ENCODE measurements at regions not wholly inside any gene's neighbourhood (a gene's known extent, or its start where the extent isn't known, plus 50 kb on each side); places are given as distances from the start of the nearest gene placed in this dataset.

DNA sequence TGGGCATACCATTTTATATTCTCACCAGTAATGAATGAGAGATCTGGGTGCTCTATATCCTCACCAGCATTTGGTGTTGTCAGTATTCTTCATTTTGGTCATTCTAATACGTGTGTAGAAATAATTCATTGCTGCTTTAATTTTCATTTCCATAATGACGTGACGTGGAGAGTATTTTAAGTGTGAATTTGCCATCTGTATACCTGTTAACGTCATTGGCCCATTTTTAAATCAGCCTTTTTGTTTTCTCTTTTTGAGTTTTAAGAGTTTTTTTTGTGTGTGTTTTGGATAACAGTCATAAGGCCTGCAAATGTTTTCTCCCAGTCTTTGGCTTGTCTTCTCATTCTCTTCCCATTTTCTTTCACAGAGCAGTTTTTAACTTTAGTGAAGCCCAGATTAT lies 74.4 kb upstream of the SYT1 start:
- TF ChIP-seq, protein P1, sequence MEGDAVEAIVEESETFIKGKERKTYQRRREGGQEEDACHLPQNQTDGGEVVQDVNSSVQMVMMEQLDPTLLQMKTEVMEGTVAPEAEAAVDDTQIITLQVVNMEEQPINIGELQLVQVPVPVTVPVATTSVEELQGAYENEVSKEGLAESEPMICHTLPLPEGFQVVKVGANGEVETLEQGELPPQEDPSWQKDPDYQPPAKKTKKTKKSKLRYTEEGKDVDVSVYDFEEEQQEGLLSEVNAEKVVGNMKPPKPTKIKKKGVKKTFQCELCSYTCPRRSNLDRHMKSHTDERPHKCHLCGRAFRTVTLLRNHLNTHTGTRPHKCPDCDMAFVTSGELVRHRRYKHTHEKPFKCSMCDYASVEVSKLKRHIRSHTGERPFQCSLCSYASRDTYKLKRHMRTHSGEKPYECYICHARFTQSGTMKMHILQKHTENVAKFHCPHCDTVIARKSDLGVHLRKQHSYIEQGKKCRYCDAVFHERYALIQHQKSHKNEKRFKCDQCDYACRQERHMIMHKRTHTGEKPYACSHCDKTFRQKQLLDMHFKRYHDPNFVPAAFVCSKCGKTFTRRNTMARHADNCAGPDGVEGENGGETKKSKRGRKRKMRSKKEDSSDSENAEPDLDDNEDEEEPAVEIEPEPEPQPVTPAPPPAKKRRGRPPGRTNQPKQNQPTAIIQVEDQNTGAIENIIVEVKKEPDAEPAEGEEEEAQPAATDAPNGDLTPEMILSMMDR (IDR thresholded peaks at IDR 0.05; ENCODE audit: low read depth, low read length) = no peak
- DNase-seq (ENCODE audit: extremely low read depth, low read depth) = no peak

DNA sequence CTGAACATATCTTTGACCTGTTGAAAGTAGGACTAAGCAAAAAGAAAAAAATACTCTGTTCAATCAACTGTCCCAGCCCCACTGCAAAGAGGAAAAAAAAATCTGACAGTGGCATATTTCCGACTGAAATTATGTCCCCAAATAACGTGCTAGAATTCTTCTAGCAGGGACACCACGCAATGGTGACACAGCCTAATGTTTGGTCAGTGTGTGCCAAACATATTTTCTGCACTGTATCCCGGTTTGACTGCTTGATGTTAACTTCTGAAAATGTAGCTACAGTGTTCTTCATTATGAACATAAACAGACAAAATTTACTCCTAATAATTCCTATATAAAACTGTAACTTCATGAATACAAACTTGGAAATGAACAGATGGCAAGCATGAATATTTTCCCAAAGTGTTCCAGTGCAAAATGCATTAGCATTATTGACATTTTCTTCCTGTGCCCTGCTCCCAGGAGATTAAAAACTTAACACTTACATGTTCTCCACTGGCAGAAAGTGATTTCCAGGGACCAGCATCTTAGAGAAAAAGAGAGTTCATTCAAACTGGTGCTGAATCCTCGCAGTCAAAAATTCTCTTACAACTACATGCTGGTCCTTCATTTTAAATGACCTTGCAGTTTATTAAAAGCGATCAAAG lies 72.4 kb upstream of the SYT1 start:
- TF ChIP-seq, protein P1 (IDR thresholded peaks at IDR 0.05; ENCODE audit: low read depth, low read length) = no peak
- no peak for DNase-seq (ENCODE audit: extremely low read depth, low read depth)

DNA sequence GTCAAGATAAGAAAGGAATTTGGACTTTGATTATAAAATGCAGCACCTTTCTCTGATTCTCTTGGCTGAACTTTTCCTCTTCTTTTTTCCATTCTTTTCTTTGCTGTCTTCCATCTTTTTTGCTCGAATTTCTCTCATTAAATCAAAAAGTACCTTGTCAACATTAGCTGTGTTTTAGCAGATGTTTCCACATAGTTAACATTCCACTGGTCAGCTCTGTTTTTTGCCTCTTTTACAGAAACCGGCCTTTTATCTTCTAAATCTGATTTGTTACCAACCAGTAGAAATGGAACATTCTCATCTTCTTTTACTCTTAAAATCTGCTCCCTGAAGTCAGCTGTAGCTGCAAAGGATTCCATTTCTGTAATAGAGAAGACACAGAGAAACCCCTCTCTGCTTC lies 71.1 kb upstream of the SYT1 start:
- TF ChIP-seq, protein P1 (IDR thresholded peaks at IDR 0.05; ENCODE audit: low read depth, low read length) = no peak
- no peak for DNase-seq (ENCODE audit: extremely low read depth, low read depth)

DNA sequence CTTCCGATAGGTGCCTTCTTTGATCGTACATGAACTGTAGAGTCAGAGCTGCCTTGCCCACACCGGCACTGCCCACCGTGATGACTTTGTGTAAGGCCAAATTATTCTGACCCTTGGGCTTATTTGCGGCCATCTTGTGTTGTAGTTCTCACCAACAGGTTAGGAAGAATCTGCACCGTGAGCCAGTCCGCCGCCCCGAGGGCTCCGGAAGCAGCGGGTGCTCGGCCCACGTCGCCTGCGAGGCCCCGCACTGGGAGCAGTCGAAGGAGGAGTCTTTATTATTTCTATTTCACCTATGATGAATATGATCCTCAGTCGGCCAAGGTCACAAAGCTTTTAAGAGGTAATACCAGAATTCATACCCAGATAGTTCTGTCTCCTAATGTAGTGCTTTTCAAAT lies 70.6 kb upstream of the SYT1 start:
- TF ChIP-seq, protein P1 (IDR thresholded peaks at IDR 0.05; ENCODE audit: low read depth, low read length) = no peak
- no peak for DNase-seq (ENCODE audit: extremely low read depth, low read depth)

DNA sequence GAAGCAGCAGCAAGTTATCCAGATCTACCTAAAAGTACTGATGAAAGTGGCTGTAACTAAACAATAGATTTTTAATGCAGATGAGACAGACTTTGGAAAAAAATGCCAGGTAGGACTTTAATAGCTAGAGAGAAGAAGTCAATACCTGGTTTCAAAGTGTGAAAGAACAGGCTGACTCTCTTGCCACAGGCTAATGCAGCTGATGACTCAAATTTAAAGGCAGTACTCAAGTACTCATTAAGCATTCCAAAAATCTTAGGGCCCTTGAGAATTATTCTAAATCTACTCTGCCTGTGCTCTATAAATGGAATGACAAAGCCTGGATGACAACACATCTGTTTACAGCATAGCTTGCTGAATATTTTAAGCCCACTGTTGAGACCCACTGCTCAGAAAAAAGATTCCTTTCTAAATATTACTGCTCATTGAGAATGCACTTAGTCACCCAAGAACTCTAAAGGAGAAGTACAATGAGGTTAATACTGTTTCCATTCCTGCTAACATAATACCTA lies 68.6 kb upstream of the SYT1 start:
- TF ChIP-seq, protein P1 (IDR thresholded peaks at IDR 0.05; ENCODE audit: low read depth, low read length) = no peak
- no peak for DNase-seq (ENCODE audit: extremely low read depth, low read depth)

DNA sequence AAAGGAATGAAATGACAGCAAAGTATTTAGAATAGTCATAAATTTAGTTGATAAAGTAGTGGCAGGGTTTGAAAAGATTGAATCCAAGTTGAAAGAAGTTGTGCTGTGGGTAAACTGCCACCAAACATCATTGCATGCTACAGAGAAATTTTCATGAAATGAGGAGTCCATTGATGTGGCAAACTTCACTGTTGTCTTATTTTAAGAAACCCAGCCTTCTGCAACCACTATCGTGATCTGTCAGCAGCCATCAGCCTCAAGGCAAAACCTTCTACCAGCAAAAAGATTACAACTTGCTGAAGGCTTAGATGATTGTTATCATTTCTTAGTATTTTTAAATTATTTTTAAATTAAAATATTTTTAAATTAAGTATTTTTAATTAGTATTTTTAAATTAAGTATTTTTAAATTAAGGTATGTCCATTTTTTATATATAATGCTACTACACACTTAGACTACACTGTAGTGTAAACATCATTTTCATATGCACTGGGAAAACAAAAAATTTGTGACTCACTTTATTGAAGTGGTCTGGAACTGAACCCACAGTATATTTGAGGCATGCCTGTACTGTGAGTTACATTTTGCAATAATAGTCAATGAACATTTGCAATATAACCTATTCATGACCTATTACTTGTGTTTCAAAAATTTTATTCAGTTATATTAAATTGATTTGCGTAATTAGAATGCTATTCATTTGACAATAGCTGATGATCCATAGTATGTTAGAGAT lies 67.2 kb upstream of the SYT1 start:
- TF ChIP-seq, protein P1 (IDR thresholded peaks at IDR 0.05; ENCODE audit: low read depth, low read length) = no peak
- no peak for DNase-seq (ENCODE audit: extremely low read depth, low read depth)

DNA sequence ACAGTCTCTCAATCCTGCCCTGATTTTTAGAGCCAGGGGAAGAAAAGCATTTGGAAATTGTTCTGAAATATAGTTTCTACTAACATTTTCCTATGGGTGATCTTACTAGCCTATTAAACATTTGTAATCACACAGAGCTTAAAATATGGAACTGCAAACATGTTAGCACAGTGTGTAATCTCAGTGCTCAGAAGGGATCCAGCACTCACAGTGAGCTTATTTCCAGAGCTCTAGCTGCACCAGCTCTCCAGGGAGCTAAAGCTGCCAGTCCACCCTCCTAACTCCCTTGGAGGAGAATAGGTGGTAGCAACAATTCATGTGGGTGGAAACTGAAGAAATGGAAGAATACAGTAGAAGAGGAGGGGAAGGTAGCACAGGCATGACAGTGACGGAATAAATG lies 64.9 kb upstream of the SYT1 start:
- TF ChIP-seq, protein P1 (IDR thresholded peaks at IDR 0.05; ENCODE audit: low read depth, low read length) = no peak
- no peak for DNase-seq (ENCODE audit: extremely low read depth, low read depth)
